Cerebellar cortex (tissue), 1 donor: ENCODE measurements at regions not wholly inside any gene's neighbourhood (a gene's known extent, or its start where the extent isn't known, plus 50 kb on each side); places are given as distances from the start of the nearest gene placed in this dataset.
"Not testable (repeated sequence)": the region's sequence is repeated elsewhere in the genome, so short reads cannot be mapped to it uniquely, and the experiment has no call there.

Source experiments
- DNase-seq: peaks from one replicate; pipeline ENCODE4 v3.0.0-alpha.2; 2015; ENCODE audit warnings: low spot score

DNA sequence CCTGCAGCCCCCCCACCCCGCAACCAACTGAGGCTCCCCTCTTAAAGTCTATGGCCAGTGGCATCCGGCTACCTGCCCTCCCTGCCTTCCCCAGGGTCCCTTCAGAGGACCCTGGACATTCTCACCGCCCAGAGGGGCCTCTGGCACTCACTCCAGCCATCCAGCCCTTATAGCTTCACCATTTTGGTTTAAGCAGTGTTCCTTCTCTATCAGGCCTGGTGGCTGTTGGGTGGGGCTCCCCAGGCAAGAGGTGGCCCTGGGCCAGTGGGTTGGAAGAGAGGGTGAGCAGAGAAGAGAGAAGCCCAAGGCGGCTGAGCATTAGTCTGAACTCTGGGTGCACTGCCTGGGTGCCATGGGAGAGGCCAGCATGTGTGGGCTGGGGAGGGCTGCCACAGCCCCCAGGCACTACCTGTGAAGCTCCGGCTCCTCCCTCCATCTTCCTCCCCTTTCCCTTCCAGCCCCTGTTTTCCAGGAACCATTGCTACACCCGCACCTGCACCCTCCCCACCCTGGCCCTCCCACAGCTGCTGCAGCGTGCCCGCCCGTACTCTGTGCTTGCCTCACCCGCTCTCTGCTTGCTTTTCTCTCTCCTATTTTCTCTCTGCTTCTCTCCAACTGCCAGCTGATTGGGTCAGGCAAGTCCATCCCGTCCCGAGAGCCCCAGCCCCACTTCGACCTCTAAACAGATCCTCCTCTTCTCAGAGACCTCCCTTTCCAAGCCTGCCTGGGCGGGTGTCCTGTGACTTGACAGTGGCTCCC, 168.2 kb downstream of the TBC1D2B start:
- no peak for DNase-seq

DNA sequence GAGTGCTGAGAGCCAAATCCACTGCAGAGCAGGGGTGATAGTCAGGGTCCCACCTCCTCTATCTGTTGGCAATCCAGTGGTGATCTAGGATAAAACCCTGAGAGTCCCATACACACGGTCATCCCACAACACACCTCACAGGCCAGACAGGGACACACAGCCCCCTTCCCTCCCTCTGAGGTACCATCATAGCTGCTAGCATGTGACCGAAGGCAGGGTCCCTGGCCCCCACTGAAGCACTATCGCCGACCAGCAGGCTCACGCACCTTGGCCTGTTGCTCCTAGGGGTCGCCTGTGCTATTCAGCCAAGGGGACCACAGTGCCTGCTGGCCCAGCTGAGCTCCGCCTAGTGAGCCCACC, 168.8 kb downstream of the TBC1D2B start:
- DNase-seq, result not testable (repeated sequence)

DNA sequence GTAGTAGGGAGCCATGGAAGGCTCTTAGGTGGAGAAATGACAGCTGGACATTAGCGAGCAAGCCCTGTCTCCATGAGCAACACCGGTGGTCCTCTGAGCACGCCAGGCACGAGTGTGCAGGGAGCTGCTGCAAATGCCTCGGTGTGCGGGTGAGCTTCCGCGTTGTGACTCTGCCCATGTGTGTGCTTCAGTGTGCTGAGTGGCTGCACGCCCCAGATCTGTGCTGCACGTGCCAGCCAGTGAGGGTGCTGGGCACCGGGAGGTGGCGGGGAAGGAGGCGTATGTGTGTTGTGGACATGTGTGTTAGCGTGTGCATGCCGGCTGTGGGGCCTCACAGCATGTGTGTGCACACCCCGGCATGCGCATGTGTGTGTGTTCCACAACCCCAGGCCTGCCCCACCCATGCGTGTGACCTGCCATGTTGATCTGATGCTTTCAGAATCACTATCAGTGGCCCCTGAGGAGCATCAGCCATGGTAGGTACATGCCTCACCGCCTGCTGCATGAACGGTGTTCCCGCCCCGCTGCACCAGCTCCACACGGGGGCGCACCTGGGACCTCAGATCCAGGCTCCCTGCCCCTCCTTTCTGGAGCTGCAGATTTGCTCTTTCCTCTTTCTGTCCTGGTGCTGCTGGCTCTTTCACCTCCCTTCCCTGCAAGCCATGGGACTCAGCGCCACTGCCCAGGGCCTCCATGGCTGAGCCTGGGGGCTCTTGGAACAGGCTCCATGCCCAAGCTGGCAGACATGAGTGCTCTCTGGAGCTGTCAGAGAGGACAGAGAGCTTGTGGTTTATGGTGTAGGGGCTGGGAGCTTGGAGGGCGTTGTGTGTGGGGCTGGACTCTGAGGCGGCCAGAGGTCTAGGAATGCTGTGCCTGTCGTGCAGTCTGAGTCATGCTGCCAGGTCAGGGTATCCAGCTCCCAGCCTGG, 169.4 kb downstream of the TBC1D2B start:
- peak; percentile 76 for DNase-seq

DNA sequence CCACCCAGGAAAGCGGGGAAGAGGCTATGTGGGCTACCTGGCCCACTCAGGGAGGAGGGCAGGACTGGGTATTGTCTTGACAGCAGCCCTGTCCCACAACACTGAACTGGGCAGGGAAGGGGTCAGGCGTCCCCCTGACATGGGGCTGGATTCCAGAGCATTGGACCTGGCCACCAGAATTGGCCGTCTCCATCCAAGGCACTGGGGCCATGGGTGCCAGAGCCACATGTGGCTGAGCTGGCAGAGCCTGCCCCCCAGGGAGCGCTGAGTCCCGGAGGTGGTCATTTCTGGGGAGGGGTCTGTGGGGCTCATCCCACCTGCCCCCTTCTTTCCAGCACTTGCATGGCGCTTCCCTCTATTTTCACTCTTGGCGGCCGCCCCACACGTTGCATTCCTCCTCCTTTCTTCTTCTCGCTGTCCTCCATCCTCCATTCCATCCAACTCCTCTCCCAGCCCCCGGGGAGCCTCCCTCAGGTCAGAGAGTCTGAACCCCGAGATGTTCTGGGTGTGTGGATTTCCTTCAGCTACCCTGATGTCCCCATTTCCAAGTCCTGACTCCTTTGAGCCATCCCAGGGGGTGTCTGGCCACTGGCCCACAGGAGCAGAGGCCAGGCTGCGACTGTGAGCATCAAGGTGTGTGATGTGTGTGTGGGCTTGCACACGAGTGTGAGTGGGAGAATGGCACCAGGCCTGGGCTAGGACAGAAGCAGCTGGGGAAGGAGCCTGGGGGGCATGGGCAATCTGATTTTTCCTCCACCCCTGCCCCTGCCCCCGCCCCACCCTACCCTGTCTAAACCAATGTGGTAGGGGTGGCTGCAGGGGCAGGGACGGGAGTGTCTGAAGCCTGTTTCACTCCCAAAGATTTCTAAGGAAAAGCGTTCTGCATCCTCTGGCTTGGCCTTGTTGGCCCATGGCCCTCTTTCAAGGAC, 171.2 kb downstream of the TBC1D2B start:
- not testable (repeated sequence) for DNase-seq

DNA sequence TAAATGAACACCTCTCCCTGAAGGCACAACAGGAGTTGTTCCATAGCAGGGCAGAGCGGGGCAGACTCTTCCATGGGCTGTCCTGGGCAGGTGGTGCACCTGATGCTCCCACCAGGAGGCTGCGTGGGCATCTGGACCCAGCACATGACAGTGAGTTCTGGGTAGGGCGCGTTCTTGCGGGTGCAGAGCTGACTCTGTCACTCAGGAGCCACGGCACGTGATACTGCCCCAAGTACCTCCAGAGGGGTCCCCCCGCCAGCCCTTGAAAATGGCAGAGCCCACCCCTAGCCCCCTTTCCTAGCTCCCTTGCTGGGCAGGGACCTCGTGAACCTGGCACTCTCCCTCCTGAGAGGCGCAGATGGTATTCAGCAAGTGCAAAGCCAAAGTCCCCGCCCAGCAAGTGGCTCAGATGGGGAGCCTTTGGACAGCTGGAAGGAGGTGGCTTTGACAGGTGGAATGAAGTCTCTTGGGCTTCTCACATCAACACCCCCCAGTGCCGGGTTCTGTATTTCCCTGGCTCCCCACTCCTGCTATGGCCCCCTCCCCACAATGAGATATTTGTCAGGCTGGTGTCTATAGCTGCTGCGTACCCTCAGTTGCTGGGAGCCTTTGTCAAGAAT, 172.1 kb downstream of the TBC1D2B start:
- DNase-seq, result peak; percentile 48

DNA sequence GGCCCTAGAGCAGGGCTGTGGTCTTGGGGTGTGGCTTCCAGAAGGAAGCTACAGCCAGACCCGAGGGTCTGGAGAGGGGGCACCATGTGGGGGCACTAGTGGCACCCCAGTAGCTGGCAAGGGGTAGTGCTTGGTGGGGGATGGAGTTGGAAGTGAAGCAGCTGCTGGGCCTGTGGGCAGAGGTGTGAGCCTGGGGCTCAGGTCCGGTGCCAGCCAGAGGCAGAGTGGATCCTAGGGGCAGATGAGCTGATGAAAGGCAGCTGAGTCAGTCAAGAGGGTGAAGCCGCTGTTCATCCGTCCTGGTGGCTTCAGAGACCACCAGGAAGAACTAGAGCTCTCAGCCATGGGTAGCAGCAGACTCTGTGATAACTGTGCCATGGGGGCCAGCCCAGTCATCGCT, 172.6 kb downstream of the TBC1D2B start:
- no peak for DNase-seq

DNA sequence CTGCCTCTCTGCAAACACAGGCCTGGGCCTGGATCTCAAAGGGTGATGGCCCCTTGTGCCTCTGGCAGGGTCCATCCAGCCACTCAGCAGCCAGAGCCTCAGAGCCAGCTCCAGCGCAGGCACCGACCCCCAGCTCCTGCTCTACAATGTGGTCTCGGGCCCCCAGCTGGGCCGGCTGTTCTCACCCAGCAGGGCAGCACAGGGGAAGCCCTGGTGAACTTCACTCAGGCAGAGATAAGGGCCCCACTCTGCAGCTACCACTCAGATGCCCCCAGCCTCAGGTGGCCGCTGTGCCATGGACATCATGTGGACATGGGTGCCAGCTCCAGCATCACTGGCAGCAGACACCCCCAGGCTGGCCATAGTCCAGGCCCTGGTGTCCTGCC, 173.1 kb downstream of the TBC1D2B start:
- DNase-seq, result no peak

DNA sequence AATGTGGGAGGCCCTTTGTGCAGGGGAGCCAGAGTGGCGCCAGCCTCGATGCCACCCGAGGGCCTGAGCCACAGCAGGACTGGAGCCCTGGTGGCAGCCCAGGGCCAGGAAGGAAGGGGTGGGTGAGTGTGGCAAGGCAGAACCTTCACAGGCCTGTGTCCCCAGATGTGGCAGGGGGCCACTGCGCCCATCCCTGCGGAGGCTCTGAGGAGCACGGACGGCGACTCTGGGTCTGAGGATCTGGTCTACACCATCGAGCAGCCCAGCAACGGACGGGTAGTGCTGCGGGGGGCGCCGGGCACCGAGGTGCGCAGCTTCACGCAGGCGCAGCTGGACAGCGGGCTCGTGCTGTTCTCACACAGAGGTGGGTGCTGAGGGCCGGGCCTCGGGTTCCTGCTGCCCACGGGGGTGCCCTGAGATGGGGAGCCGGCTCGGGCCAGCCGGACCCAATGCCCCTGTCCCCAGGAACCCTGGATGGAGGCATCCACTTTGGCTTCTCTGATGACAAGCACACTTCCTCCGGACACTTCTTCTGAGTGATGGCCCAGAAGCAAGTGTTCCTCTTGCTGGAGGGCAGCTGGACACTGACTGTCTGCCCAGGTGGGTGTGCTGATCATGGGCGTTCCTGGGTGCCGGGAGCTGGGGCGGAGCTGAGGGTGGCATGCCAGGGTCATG, 173.6 kb downstream of the TBC1D2B start:
- not testable (repeated sequence) for DNase-seq

DNA sequence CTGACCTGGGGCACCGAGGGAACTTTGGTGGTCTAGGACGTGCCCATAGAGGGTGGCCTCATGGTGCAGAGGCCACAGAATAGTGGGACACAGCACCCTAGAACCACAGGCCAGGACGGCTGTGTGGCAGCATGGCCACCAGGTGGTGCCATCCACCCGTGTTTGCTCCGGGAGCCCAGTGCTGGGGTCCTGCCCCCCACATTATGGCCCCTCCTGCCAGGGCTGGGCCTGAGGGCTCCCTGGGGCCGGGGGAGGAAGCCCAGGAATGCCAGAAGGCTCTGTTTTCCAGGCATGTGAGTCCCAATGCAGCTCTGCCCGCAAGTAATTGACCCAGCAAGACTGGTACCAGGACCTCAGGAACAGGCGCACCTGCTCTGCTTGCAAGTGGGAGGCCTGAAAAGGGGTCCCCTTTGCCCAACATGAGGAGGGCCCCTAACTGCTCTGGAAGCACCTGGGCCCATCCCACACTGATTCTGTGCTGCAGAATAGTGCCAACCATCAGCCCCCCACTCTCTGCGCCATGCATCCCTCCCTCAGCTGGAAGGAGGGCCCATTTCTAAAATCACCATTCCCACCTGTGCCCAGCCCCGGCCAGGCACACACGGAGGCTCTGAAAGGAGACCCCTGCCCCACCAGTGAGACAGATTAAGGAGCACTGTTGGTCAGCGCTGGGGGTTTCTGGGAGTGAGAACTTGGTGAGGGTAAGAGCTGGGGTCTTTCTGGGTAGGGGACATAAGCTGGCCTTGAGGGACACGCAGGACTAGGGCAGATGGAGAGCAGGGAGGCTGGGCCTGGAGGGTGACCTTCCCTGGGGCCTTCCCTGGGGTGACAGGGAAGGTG, 174.4 kb downstream of the TBC1D2B start:
- DNase-seq, result not testable (repeated sequence)

DNA sequence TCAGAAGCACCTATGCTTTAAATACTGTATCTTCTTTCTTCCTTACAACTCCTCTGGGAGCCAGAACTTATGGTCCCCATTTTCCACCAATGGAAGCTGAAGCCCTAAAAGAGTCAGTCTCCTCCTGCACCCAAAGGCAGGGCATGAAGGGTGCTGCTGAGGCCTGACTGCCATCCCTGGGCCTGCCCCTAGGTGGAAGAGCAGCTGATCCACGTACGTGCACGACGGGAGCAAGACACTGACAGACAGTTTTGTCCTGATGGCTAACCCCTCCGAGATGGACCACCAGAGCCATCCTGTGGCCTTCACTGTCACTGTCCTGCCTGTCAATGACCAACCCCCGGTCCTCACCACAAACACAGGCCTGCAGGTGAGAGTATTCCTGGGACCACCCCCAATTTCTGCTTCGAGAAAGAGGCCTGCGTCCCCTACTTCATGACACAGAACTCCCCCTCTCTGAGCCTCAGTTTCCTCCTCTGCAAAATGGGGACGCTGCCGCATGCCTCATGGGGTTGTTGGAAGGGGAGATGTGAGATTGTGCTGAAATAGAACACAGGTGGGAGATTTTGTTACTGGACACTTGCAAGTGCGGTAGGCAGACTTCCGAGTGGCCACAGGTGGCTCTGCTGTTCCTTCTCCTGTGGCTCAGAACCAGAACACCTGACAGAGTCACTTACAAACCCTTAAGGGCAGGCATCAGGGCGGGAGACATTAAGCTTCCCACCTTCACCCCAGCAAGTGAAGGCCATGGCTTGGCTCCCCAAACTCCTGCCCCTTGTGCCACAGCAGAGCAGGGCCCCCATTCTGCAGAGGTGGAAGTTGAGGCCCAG, 175.4 kb downstream of the TBC1D2B start:
- DNase-seq, result no peak

DNA sequence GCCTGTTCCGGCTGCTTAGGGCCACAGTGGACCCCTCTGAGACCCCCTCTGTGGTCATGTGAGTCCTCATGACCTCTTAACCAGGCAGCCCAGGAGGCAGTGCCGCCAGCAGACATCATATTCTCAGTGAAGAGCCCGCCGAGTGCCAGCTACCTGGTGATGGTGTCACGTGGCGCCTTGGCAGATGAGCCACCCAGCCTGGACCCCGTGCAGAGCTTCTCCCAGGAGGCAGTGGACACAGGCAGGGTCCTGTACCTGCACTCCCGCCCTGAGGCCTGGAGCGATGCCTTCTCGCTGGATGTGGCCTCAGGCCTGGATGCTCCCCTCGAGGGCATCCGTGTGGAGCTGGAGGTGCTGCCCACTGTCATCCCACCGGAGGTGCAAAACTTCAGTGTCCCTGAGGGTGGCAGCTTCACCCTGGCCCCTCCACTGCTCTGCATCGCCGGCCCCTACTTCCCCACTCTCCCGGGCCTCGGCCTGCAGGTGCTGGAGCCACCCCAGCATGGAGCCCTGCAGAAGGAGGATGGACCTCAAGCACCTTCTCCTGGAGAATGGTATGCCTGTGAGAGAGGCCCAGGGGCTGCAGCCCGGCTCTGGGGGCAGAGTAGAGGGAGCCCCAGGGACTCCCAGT, 176.1 kb downstream of the TBC1D2B start:
- no peak for DNase-seq

DNA sequence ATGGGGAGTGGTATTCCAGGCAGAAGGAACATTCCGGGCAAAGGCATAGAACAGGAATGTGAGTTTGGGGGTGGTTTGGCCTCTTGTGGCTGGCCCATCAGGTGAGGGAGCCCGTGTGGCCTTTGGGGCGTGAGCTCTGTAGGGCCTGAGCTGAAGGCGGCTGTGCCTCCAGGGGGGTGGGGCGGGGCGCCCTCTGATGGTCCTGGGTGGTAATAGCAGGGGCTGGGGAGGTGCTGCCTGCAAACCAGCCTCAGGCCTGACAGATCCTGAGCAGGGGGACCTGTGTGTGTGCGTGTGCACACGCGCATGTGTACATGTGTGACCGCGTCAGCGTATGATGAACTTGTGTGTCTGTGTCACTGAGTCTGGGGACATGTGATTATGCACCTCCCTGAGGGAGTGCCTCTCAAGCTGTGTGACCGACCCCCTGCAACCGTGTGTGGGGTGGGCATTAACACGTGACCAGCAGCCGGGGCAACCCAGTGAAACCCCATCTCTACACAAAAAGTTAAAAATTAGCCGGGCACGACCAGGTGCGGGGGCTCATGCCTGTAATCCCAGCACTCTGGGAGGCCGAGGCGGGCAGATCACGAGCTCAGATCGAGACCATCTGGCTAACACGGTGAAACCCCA, 177.1 kb downstream of the TBC1D2B start:
- not testable (repeated sequence) for DNase-seq

DNA sequence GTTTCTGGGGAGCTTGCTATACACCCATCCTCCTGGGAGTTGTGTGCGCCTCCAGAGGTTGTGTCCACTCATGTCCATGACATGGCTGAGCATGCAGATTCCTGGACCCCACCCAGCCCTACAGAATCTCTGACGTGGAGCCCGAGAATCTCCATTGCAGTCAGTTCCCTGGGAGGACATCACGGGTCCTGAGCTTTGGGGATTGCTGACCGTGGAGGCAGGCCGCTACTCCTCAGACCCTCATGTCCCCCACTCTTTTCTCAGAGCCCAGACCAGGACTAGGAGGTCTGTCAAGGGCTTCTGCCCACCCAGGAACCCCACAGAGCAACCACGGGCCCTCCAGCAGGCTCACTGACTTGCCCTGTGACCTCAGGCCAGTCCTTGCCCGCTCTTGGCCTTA, 177.7 kb downstream of the TBC1D2B start:
- not testable (repeated sequence) for DNase-seq

DNA sequence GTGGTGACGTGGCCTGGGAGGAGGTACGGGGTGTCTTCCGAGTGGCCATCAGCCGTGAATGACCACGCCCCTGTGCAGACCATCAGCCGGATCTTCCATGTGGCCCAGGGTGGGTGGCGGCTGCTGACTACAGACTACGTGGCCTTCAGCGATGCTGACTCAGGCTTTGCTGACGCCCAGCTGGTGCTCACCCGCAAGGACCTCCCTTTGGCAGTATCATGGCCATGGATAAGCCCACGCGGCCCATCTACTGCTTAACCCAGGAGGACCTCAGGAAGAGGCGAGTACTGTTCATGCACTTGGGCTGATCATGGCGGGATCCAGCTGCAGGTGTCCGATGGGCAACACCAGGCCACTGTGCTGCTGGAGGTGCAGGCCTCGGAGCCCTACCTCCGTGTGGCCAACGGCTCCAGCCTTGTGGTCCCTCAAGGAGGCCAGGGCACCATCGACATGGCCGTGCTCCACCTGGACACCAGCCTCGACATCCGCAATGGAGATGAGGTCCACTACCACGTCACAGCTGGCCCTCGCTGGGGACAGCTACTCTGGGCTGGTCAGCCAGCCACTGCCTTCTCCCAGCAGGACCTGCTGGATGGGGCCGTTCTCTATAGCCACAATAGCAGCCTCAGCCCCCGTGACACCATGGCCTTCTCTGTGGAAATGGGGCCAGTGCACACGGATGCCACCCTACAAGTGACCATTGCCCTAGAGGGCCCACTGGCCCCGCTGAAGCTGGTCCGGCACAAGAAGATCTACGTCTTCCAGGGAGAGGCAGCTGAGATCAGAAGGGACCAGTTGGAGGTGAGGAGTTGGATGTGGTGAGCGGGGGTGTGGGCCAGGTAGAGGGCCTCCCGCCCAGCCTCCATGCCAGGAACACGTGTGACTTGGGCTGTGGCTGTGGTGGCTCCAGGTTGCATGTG, 178.4 kb downstream of the TBC1D2B start:
- DNase-seq, result no peak

DNA sequence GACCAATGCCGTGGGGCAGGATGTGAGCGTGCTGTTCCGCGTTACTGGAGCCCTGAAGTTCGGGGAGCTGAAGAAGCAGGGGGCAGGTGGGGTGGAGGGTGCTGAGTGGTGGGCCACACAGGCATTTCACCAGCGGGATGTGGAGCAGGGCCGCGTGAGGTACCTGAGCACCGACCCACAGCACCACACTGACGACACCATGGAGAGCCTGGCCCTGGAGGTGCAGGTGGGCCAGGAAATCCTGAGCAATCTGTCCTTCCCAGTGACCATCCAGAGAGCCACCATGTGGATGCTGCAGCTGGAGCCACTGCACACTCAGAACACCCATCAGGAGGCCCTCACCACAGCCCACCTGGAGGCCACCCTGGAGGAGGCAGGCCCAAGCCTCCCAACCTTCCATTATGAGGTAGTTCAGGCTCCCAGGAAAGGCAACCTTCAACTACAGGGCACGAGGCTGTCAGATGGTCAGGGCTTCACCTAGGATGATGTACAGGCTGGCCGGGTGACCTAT, 179.6 kb downstream of the TBC1D2B start:
- no peak for DNase-seq

DNA sequence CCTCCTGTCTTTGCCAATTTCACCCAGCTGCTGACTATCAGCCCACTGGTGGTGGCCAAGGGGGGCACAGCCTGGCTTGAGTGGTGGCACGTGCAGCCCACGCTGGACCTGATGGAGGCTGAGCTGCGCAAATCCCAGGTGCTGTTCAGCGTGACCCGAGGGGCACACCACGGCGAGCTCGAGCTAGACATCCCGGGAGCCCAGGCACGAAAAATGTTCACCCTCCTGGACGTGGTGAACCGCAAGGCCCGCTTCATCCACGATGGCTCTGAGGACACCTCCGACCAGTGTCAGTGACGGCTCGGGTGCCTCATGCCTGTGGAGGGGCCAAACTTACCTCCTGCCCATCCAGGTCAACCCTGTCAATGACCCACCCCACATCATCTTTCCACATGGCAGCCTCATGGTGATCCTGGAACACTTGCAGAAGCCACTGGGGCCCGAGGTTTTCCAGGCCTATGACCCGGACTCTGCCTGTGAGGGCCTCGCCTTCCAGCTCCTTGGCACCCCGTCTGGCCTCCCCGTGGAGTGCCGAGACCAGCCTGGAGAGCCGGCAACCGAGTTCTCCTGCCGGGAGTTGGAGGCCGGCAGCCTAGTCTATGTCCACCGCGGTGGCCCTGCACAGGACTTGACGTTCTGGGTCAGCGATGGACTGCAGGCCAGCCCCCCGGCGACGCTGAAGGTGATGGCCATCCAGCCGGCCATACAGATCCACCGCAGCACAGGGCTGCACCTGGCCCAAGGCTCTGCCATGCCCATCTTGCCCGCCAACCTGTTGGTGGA, 180.2 kb downstream of the TBC1D2B start:
- not testable (repeated sequence) for DNase-seq
